ENCODE measurements at regions not wholly inside any gene's neighbourhood (a gene's known extent, or its start where the extent isn't known, plus 50 kb on each side); places are given as distances from the start of the nearest gene placed in this dataset.

DNA sequence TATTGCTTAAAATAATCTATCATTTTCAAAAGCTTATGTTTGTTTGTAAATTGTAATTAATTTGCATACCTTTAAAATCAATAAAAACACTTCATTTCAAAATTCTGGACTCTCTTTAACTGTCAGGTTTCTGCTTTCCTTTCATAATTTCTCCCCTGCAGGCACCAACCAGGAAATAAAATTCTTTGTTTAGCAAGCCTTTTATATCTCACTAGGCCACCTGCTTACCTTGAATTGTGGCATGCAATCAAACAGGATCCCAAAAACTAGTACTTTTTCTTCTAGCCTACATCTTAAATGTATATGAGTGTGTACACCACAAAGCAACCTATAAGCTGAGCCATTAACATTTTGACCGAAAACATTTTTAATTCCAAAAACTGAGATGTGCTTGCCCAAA is 233.1 kb downstream of the NR4A2 start:
- peaks cover 2% of the 10 kb centered on the region for H3K79me1 ChIP-seq (ENCODE audit: insufficient read depth, low read depth, low read length, poor library complexity, severe bottlenecking)
- TF ChIP-seq, protein P1, sequence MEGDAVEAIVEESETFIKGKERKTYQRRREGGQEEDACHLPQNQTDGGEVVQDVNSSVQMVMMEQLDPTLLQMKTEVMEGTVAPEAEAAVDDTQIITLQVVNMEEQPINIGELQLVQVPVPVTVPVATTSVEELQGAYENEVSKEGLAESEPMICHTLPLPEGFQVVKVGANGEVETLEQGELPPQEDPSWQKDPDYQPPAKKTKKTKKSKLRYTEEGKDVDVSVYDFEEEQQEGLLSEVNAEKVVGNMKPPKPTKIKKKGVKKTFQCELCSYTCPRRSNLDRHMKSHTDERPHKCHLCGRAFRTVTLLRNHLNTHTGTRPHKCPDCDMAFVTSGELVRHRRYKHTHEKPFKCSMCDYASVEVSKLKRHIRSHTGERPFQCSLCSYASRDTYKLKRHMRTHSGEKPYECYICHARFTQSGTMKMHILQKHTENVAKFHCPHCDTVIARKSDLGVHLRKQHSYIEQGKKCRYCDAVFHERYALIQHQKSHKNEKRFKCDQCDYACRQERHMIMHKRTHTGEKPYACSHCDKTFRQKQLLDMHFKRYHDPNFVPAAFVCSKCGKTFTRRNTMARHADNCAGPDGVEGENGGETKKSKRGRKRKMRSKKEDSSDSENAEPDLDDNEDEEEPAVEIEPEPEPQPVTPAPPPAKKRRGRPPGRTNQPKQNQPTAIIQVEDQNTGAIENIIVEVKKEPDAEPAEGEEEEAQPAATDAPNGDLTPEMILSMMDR (conservative IDR thresholded peaks at IDR 0.05), result no peak

More for the DNA sequence above, 233.1 kb downstream of the NR4A2 start:
- Histone ChIP-seq H3K23me2 (ENCODE audit: insufficient read length, low read depth, low read length, poor library complexity, severe bottlenecking) (no peaks in the 10 kb centered on the region), H2BK12ac (ENCODE audit: insufficient read length, low read depth, low read length) (no peak overlapping the region), H3K9ac (ENCODE audit: extremely low read depth, insufficient read length, low read length) (no peak overlapping the region), H4K8ac (replicated peaks; ENCODE audit: insufficient read length, low read depth, low read length) (no peak overlapping the region), H2BK20ac (ENCODE audit: low read depth, low read length, poor library complexity, severe bottlenecking) (no peak overlapping the region), H3K27ac (ENCODE audit: insufficient read length, low read depth, low read length) (no peak overlapping the region), H2AFZ (ENCODE audit: low read length) (no peak overlapping the region), H3K23ac (ENCODE audit: insufficient read length, low read depth, low read length) (no peak overlapping the region), H4K5ac (ENCODE audit: insufficient read length, low read depth, low read length) (no peak overlapping the region), H3K79me2 (ENCODE audit: insufficient read depth, low read length) (no peaks in the 10 kb centered on the region), H4K20me1 (ENCODE audit: control insufficient read depth, insufficient read depth, insufficient read length) (no peaks in the 10 kb centered on the region), H3K4me2 (ENCODE audit: insufficient read depth, insufficient read length, low read length) (no peak overlapping the region), H3K4me1 (ENCODE audit: insufficient read depth, low read length) (no peaks in the 10 kb centered on the region), H3K56ac (ENCODE audit: insufficient read length, low read depth, low read length) (no peak overlapping the region), H3K27me3 (ENCODE audit: insufficient read depth, low read length) (no peaks in the 10 kb centered on the region), H3K18ac (ENCODE audit: insufficient read length, low read depth, low read length) (no peak overlapping the region), H2BK120ac (ENCODE audit: low read depth, low read length, poor library complexity, severe bottlenecking) (no peak overlapping the region), H3K14ac (ENCODE audit: insufficient read depth, low read length) (no peak overlapping the region), H2AK5ac (ENCODE audit: insufficient read length, low read length) (no peak overlapping the region), H2BK15ac (ENCODE audit: low read depth, low read length) (no peak overlapping the region), H3T11ph (ENCODE audit: low read length) (no peak overlapping the region), H3K9me3 (ENCODE audit: control insufficient read depth, low read depth, low read length) (no peaks in the 10 kb centered on the region), H2BK5ac (ENCODE audit: insufficient read length, low read length) (no peak overlapping the region), H4K91ac (ENCODE audit: insufficient read length, low read depth, low read length) (no peak overlapping the region), H3K4ac (ENCODE audit: low read depth, low read length) (no peak overlapping the region)
- no peaks in the 10 kb centered on the region for H3K27me3 Mint-ChIP-seq (ENCODE audit: low read depth)
- no peak overlapping the region for H3K4me3 Mint-ChIP-seq
- peaks cover 16 to 18% of the 10 kb centered on the region in 2 experiments for H3K4me1 Mint-ChIP-seq
- H3K36me3 Mint-ChIP-seq (ENCODE audit: insufficient read depth in 1 of 3, low read depth in 3 of 3), result no peaks in the 10 kb centered on the region
- no CpG with 5 or more reads among the region's 1 CpG for WGBS (ENCODE audit: extremely low coverage, insufficient read length, low lambda C conversion rate)
- no peak overlapping the region for H3K27ac Mint-ChIP-seq
- no peak for DNase-seq
- no peaks in the 10 kb centered on the region; a peak in 1 of 5 replicates for H3K9me3 Mint-ChIP-seq

Measured in H9 (cell line).